Spleen (tissue), 11 donors: ENCODE measurements at regions not wholly inside any gene's neighbourhood (a gene's known extent, or its start where the extent isn't known, plus 50 kb on each side); places are given as distances from the start of the nearest gene placed in this dataset.

Source experiments
- DNase-seq: peaks from one replicate; pipeline ENCODE4 v3.0.0-alpha.2; 2020
- H3K27ac ChIP-seq, 8 donors: fragments of 200-600 bp; sonication (generic) in 7 of 8; 1 replicate in 4 of 8; 2 replicates in 4 of 8; pipeline versions ENCODE4 v1.5.0 to v1.8.0; 2016 to 2021; ENCODE audit warnings: inconsistent platforms in 4 of 8, mild to moderate bottlenecking in 4 of 8, moderate library complexity in 1 of 8
- H3K27me3 ChIP-seq, 7 donors: fragments of 200-600 bp; sonication (generic) in 6 of 7; replicated peaks in 1 of 7; 1 replicate in 4 of 7; 2 replicates in 3 of 7; pipeline versions ENCODE4 v1.5.0 to v1.8.0; 2016 to 2021; ENCODE audit warnings: inconsistent platforms in 3 of 7, mild to moderate bottlenecking in 1 of 7
- H3K36me3 ChIP-seq, 6 donors: fragments of 200-600 bp; sonication (generic) in 5 of 6; 1 replicate in 4 of 6; 2 replicates in 2 of 6; pipeline versions ENCODE4 v1.5.0 to v1.8.0; 2016 to 2021; ENCODE audit warnings: inconsistent platforms in 2 of 6
- H3K4me1 ChIP-seq, 6 donors: fragments of 200-600 bp; sonication (generic) in 5 of 6; 1 replicate in 3 of 6; 2 replicates in 3 of 6; pipeline versions ENCODE4 v1.5.0 to v1.8.0; 2016 to 2021; ENCODE audit warnings: inconsistent platforms in 3 of 6
- H3K4me3 ChIP-seq, 8 donors: fragments of 200-600 bp; sonication (generic) in 7 of 8; 1 replicate in 4 of 8; 2 replicates in 4 of 8; pipeline versions ENCODE4 v1.5.0 to v1.8.0; 2016 to 2021; ENCODE audit warnings: inconsistent platforms in 4 of 8, mild to moderate bottlenecking in 4 of 8, moderate library complexity in 2 of 8
- H3K9me3 ChIP-seq, 8 donors: fragments of 200-600 bp; sonication (generic) in 7 of 8; 1 replicate in 4 of 8; 2 replicates in 4 of 8; pipeline versions ENCODE4 v1.5.0 to v1.8.0; 2016 to 2021; ENCODE audit warnings: inconsistent platforms in 4 of 8
- CTCF ChIP-seq, 11 experiments: fragments of 200-600 bp in 7 of 11; fragments of 450-650 bp in 4 of 11; sonication (generic) in 4 of 11; IDR thresholded peaks in 8 of 11; conservative IDR thresholded peaks in 3 of 11; 1 replicate in 7 of 11; 2 replicates in 4 of 11; pipeline versions ENCODE4 v1.4.0 to v1.8.0; 2016 to 2021; ENCODE audit warnings: antibody characterized with exemption in 11 of 11, inconsistent platforms in 4 of 11, mild to moderate bottlenecking in 1 of 11
- POLR2A ChIP-seq, 3 donors: fragments of 450-650 bp; IDR thresholded peaks; one replicate each; pipeline ENCODE4 v1.5.1; 2017; ENCODE audit warnings: antibody characterized with exemption in 3 of 3, mild to moderate bottlenecking in 1 of 3
- POLR2AphosphoS5 ChIP-seq, 3 donors: sonication (generic); formaldehyde crosslinking; IDR thresholded peaks; one replicate each; pipeline ENCODE4 v1.5.1; 2017; ENCODE audit warnings: antibody characterized with exemption in 3 of 3
- WGBS, 5 donors: extraction: QIAGEN DNeasy Blood & Tissue Kit in 3 of 5; methylation state at CpG; one replicate each; pipeline versions ENCODE4 v1.1.5 to v1.1.7; 2013 to 2018; 5-methylcytosine and 5-hydroxymethylcytosine counted together
- intact Hi-C: fragments of 100-400 bp; cut with DNase I; formaldehyde crosslinking; loops from one replicate; pipeline ENCODE4 v1.15.0; 2023; ENCODE audit warnings: low total_unique reads
- donor health status: healthy with polysubstance abuse.
- donor health status: DM: no; HTN: no; CAD: no; lungs with moderate emphysema.
- donor health status: DM: no; HTN: no; CAD: no.
- donor health status: Bipolar disorder and iron deficiency.
- donor health status: healthy.
- donor health status: DM: no; HTN: no; CAD: no.
- donor health status: DM: yes; HTN: yes; CAD: no.

GRCh38 chr20:50279988-50280850 is 89.6 kb downstream of the CEBPB start:
- intact Hi-C loops, result loop anchor here (10.0 kb wide), 1 partner anchor 85 kb away; the partner anchor contains the start of gene CEBPB

GRCh38 chr20:50280851-50281655 is 90.4 kb downstream of the CEBPB start:
- peaks cover 8 to 92% (median 61%) of the 10 kb centered on the region in 6 donors for H3K4me1 ChIP-seq
- H3K27me3 ChIP-seq, result peaks cover 0 to 19% (median 0%) of the 10 kb centered on the region in 7 donors
- peak overlapping the region in 3 of 8 donors; percentile 93 to 95 (median 94) for H3K27ac ChIP-seq
- H3K9me3 ChIP-seq, result no peaks in the 10 kb centered on the region
- peaks cover 0 to 16% (median 0%) of the 10 kb centered on the region in 6 donors for H3K36me3 ChIP-seq
- H3K4me3 ChIP-seq, result no peak overlapping the region
- WGBS, 5 donors, result 79 to 90% (median 80%) methylated on average over 9 of the region's 9 CpGs
- TF ChIP-seq POLR2A (IDR thresholded peaks at IDR 0.05) (no peak), CTCF (IDR thresholded peaks at IDR 0.05 in 8 of 11, conservative IDR thresholded peaks at IDR 0.05 in 3 of 11) (no peak), POLR2AphosphoS5 (IDR thresholded peaks at IDR 0.05) (no peak)
- DNase-seq, result no peak
- intact Hi-C loops, result no loop called here

More at GRCh38 chr20:50279988-50280850, 89.6 kb downstream of the CEBPB start:
- Histone ChIP-seq H3K27me3 (peaks cover 0 to 19% (median 0%) of the 10 kb centered on the region in 7 donors), H3K4me3 (no peak overlapping the region), H3K36me3 (peaks cover 0 to 16% (median 0%) of the 10 kb centered on the region in 6 donors), H3K27ac (peak overlapping the region in 4 of 8 donors; percentile 86 to 95 (median 94)), H3K4me1 (peaks cover 0 to 92% (median 57%) of the 10 kb centered on the region in 6 donors), H3K9me3 (no peaks in the 10 kb centered on the region)
- peak; percentile 45 for DNase-seq
- TF ChIP-seq CTCF (IDR thresholded peaks at IDR 0.05 in 8 of 11, conservative IDR thresholded peaks at IDR 0.05 in 3 of 11), result no peak
- TF ChIP-seq POLR2AphosphoS5 (IDR thresholded peaks at IDR 0.05), result no peak
- TF ChIP-seq POLR2A (IDR thresholded peaks at IDR 0.05), result no peak
- WGBS, 5 donors, result 79 to 87% (median 84%) methylated on average over 8 of the region's 8 CpGs

- 66 to 87% (median 77%) methylated on average over 17 to 22 of the region's 22 CpGs for WGBS, 5 donors
Measured at GRCh38 chr20:50281831-50282591, 91.4 kb downstream of the CEBPB start.

More at GRCh38 chr20:50281831-50282591, 91.4 kb downstream of the CEBPB start:
- no peaks in the 10 kb centered on the region for H3K9me3 ChIP-seq
- peaks cover 13 to 99% (median 67%) of the 10 kb centered on the region in 6 donors for H3K4me1 ChIP-seq
- intact Hi-C loops, result no loop called here
- H3K27me3 ChIP-seq, result peaks cover 0 to 19% (median 0%) of the 10 kb centered on the region in 7 donors
- no peak for TF ChIP-seq POLR2AphosphoS5 (IDR thresholded peaks at IDR 0.05)
- TF ChIP-seq CTCF (IDR thresholded peaks at IDR 0.05 in 8 of 11, conservative IDR thresholded peaks at IDR 0.05 in 3 of 11), result peak in 2 of 11 experiments; percentile 11 to 26
- TF ChIP-seq POLR2A (IDR thresholded peaks at IDR 0.05), result no peak
- peaks cover 0 to 16% (median 0%) of the 10 kb centered on the region in 6 donors for H3K36me3 ChIP-seq
- no peak for DNase-seq
- no peak overlapping the region for H3K4me3 ChIP-seq
- peak overlapping the region in 3 of 8 donors; percentile 93 to 95 (median 94) for H3K27ac ChIP-seq
